SKM-1 (cell line): ENCODE measurements at regions not wholly inside any gene's neighbourhood (a gene's known extent, or its start where the extent isn't known, plus 50 kb on each side); places are given as distances from the start of the nearest gene placed in this dataset.

Experiments used
- DNase-seq: peaks from one replicate; lab custom pipeline; 2025; ENCODE audit not compliant: unreplicated experiment; lab: John Stamatoyannopoulos, UW

GRCh38 chr14:103206836-103207387 lies 83.7 kb downstream of the TNFAIP2 start:
- DNase-seq = no peak

GRCh38 chr14:103207388-103208072 lies 84.3 kb downstream of the TNFAIP2 start:
- DNase-seq = no peak

GRCh38 chr14:103209054-103209453 lies 85.8 kb downstream of the TNFAIP2 start:
- no peak for DNase-seq

- DNase-seq = no peak
Observed at GRCh38 chr14:103209506-103209905, 86.2 kb downstream of the TNFAIP2 start.

- no peak for DNase-seq
Observed at GRCh38 chr14:103213331-103213730, 90.1 kb downstream of the TNFAIP2 start.

GRCh38 chr14:103214461-103214958 lies 91.2 kb downstream of the TNFAIP2 start:
- DNase-seq = no peak

GRCh38 chr14:103216399-103216798 lies 93.1 kb downstream of the TNFAIP2 start:
- DNase-seq = no peak

- DNase-seq = no peak
Observed at GRCh38 chr14:103216857-103217256, 93.6 kb downstream of the TNFAIP2 start.

- no peak for DNase-seq
Observed at GRCh38 chr14:103217538-103217937, 94.3 kb downstream of the TNFAIP2 start.

- no peak for DNase-seq
Observed at GRCh38 chr14:103220134-103220981, 97.1 kb downstream of the TNFAIP2 start.

- no peak for DNase-seq
Observed at GRCh38 chr14:103220982-103221641, 97.9 kb downstream of the TNFAIP2 start.

GRCh38 chr14:103221781-103222358 lies 98.6 kb downstream of the TNFAIP2 start:
- DNase-seq = no peak

GRCh38 chr14:103223818-103224352 lies 100.6 kb downstream of the TNFAIP2 start:
- no peak for DNase-seq

- no peak for DNase-seq
Observed at GRCh38 chr14:103225062-103225461, 101.8 kb downstream of the TNFAIP2 start.

GRCh38 chr14:103225476-103225875 lies 102.2 kb downstream of the TNFAIP2 start:
- DNase-seq = no peak

- DNase-seq = no peak
Observed at GRCh38 chr14:103227094-103227768, 104.0 kb downstream of the TNFAIP2 start.

GRCh38 chr14:103228076-103228806 lies 105.0 kb downstream of the TNFAIP2 start:
- no peak for DNase-seq

- no peak for DNase-seq
Observed at GRCh38 chr14:103228866-103229265, 105.2 kb upstream of the EIF5 start.

GRCh38 chr14:103230021-103230420 lies 104.0 kb upstream of the EIF5 start:
- no peak for DNase-seq
